Keratinocyte (primary cell): ENCODE measurements at regions not wholly inside any gene's neighbourhood (a gene's known extent, or its start where the extent isn't known, plus 50 kb on each side); places are given as distances from the start of the nearest gene placed in this dataset.

Source experiments
- EZH2 ChIP-seq: IDR thresholded peaks from one replicate; pipeline ENCODE4 v1.6.1; 2012; ENCODE audit warnings: inconsistent platforms, mild to moderate bottlenecking, low read length, moderate library complexity
- TF ChIP-seq, protein P1 (sequence below), 3 experiments: IDR thresholded peaks in 1 of 3; conservative IDR thresholded peaks in 1 of 3; optimal IDR thresholded peaks in 1 of 3; 2 replicates in 2 of 3; 3 replicates in 1 of 3; pipeline versions ENCODE3 to v1.5.1; 2011; ENCODE audit warnings: low read length in 3 of 3, mild to moderate bottlenecking in 3 of 3, moderate library complexity in 2 of 3, control low read depth in 1 of 3, inconsistent platforms in 1 of 3; ENCODE audit not compliant: insufficient read depth in 2 of 3; ENCODE audit errors: extremely low read depth in 1 of 3

DNA sequence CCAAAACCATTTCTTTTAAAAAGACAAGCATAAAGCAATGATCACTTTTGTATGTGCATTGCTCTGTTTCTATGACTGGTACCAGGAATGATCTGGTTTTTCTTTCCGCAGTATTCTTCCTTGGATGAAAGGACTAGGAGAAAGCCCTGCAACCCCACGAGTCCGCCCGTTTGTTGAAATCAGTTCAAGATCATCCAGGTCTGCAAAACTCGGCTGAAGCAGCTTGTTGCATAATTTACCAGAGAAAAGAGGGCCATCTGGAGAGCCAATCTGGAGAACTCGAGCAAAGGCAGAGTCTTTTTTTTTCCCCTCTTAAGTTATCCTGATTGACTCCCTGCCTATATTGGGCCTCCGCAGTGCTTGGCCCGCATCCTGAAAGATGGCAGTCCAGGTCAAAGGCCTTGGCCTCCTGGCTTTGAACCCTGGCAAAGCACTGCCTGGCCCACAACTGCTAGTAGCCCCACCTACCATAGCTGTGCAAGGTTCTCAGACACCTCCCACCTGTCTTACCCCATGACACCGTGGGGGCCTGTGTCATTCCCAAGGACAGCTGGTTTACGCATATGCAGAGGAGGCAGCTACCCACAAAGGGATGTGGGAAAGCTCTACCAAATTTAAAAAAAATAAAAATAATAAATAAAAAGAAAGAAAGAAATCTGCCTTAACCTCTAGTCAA, 572.2 kb downstream of the INHBA start:
- TF ChIP-seq, protein P1, sequence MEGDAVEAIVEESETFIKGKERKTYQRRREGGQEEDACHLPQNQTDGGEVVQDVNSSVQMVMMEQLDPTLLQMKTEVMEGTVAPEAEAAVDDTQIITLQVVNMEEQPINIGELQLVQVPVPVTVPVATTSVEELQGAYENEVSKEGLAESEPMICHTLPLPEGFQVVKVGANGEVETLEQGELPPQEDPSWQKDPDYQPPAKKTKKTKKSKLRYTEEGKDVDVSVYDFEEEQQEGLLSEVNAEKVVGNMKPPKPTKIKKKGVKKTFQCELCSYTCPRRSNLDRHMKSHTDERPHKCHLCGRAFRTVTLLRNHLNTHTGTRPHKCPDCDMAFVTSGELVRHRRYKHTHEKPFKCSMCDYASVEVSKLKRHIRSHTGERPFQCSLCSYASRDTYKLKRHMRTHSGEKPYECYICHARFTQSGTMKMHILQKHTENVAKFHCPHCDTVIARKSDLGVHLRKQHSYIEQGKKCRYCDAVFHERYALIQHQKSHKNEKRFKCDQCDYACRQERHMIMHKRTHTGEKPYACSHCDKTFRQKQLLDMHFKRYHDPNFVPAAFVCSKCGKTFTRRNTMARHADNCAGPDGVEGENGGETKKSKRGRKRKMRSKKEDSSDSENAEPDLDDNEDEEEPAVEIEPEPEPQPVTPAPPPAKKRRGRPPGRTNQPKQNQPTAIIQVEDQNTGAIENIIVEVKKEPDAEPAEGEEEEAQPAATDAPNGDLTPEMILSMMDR (optimal IDR thresholded peaks at IDR 0.05 in 1 of 3, IDR thresholded peaks at IDR 0.05 in 1 of 3, conservative IDR thresholded peaks at IDR 0.05 in 1 of 3; ENCODE audit: extremely low read depth in 1 of 3, insufficient read depth in 2 of 3, low read length in 3 of 3), result no peak
- no peak for TF ChIP-seq EZH2
